Neutrophil (primary cell): ENCODE measurements at regions not wholly inside any gene's neighbourhood (a gene's known extent, or its start where the extent isn't known, plus 50 kb on each side); places are given as distances from the start of the nearest gene placed in this dataset.

ENCODE experiments used
- H3K27ac ChIP-seq: fragments of 200-600 bp; sonication (generic); 2 replicates; pipeline ENCODE4 v1.5.1; 2016; ENCODE audit warnings: mild to moderate bottlenecking, moderate library complexity
- H3K27me3 ChIP-seq: fragments of 200-600 bp; sonication (generic); 2 replicates; pipeline ENCODE4 v1.6.0; 2016; ENCODE audit warnings: mild to moderate bottlenecking
- H3K36me3 ChIP-seq: fragments of 200-600 bp; sonication (generic); 2 replicates; pipeline ENCODE4 v1.5.1; 2017
- H3K4me1 ChIP-seq, 2 experiments: fragments of 200-600 bp in 1 of 2; sonication (generic) in 1 of 2; 1 replicate in 1 of 2; 2 replicates in 1 of 2; pipeline versions ENCODE4 v1.5.1 to v1.6.1; 2013 to 2016; ENCODE audit warnings: low read depth in 1 of 2, low read length in 1 of 2, mild to moderate bottlenecking in 1 of 2, moderate library complexity in 1 of 2; ENCODE audit not compliant: control insufficient read depth in 1 of 2, insufficient read depth in 1 of 2
- H3K4me3 ChIP-seq, 2 experiments: fragments of 200-600 bp in 1 of 2; sonication (generic) in 1 of 2; 1 replicate in 1 of 2; 2 replicates in 1 of 2; pipeline ENCODE4 v1.5.1; 2013 to 2016; ENCODE audit warnings: low read depth in 1 of 2, low read length in 1 of 2, mild to moderate bottlenecking in 1 of 2, moderate library complexity in 1 of 2
- H3K9me3 ChIP-seq: fragments of 200-600 bp; sonication (generic); 2 replicates; pipeline ENCODE4 v1.5.1; 2016
- TF ChIP-seq, protein P1 (sequence below): fragments of 200-600 bp; sonication (generic); IDR thresholded peaks from 2 replicates; pipeline ENCODE4 v1.5.1; 2016; ENCODE audit warnings: antibody characterized with exemption

DNA sequence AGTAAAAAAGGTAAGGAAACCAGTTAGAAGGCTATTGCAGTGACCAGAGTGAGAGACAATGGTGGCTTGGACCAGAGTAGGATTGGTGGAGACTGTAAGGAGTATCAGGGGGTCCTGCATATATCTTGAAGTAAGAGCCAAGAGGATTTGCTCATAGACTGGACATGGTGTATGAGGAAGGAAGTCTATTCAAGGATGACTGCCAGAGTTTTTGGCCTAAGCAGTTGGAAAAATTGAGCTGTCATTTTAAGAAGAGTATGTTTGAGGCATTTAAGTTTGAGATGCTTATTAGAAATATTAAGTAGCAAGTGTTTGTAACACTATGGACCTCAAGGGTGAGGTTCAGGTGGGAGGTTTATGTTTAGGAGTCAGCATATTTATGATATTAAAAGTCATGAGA lies 596.6 kb downstream of the METTL15 start:
- H3K9me3 ChIP-seq: no peaks in the 10 kb centered on the region
- no peaks in the 10 kb centered on the region for H3K4me1 ChIP-seq
- H3K4me3 ChIP-seq: no peak overlapping the region
- H3K27ac ChIP-seq: no peak overlapping the region
- no peaks in the 10 kb centered on the region for H3K27me3 ChIP-seq
- H3K36me3 ChIP-seq: no peaks in the 10 kb centered on the region
- TF ChIP-seq, protein P1, sequence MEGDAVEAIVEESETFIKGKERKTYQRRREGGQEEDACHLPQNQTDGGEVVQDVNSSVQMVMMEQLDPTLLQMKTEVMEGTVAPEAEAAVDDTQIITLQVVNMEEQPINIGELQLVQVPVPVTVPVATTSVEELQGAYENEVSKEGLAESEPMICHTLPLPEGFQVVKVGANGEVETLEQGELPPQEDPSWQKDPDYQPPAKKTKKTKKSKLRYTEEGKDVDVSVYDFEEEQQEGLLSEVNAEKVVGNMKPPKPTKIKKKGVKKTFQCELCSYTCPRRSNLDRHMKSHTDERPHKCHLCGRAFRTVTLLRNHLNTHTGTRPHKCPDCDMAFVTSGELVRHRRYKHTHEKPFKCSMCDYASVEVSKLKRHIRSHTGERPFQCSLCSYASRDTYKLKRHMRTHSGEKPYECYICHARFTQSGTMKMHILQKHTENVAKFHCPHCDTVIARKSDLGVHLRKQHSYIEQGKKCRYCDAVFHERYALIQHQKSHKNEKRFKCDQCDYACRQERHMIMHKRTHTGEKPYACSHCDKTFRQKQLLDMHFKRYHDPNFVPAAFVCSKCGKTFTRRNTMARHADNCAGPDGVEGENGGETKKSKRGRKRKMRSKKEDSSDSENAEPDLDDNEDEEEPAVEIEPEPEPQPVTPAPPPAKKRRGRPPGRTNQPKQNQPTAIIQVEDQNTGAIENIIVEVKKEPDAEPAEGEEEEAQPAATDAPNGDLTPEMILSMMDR: no peak

GRCh38 chr11:28703371-28703770 lies 595.2 kb downstream of the METTL15 start:
- Histone ChIP-seq H3K9me3 (no peaks in the 10 kb centered on the region), H3K4me3 (no peak overlapping the region), H3K27ac (no peak overlapping the region), H3K4me1 (no peaks in the 10 kb centered on the region), H3K27me3 (no peaks in the 10 kb centered on the region), H3K36me3 (no peaks in the 10 kb centered on the region)
- TF ChIP-seq, protein P1: no peak

DNA sequence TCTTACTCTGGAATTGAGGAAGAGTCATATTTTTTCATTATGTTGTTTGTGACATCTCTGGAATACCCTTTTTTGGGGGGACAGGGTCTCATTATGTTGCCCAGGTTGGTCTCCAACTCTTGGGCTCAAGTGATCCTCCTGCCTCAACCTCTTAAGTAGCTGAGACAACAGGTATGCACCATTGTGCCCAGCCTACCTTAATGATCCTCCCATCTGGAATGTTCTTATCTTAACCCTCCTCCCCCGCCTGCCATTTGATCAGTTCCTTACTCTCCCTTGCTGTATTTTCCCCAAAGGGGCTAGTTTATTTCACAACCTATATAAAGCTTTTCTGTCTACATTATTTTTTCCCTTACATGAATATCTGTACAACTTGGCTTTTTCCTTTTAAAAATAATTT lies 594.7 kb downstream of the METTL15 start:
- Histone ChIP-seq H3K4me1 (no peaks in the 10 kb centered on the region), H3K27ac (no peak overlapping the region), H3K9me3 (no peaks in the 10 kb centered on the region)

GRCh38 chr11:28702450-28702790 lies 594.2 kb downstream of the METTL15 start:
- H3K4me1 ChIP-seq: no peaks in the 10 kb centered on the region
- no peak overlapping the region for H3K4me3 ChIP-seq
- no peak overlapping the region for H3K27ac ChIP-seq
- no peaks in the 10 kb centered on the region for H3K27me3 ChIP-seq
- H3K36me3 ChIP-seq: no peaks in the 10 kb centered on the region
- no peaks in the 10 kb centered on the region for H3K9me3 ChIP-seq
- TF ChIP-seq, protein P1: no peak

More for the DNA sequence above, 594.7 kb downstream of the METTL15 start:
- TF ChIP-seq, protein P1: no peak
- Histone ChIP-seq H3K4me3 (no peak overlapping the region), H3K27me3 (no peaks in the 10 kb centered on the region), H3K36me3 (no peaks in the 10 kb centered on the region)

- Histone ChIP-seq H3K27me3 (no peaks in the 10 kb centered on the region), H3K4me3 (no peak overlapping the region), H3K4me1 (no peaks in the 10 kb centered on the region), H3K27ac (no peak overlapping the region), H3K9me3 (no peaks in the 10 kb centered on the region), H3K36me3 (no peaks in the 10 kb centered on the region)
- TF ChIP-seq, protein P1: no peak
Observed at GRCh38 chr11:28701760-28702449, 593.7 kb downstream of the METTL15 start.

GRCh38 chr11:28699701-28700100 lies 591.5 kb downstream of the METTL15 start:
- TF ChIP-seq, protein P1: no peak
- Histone ChIP-seq H3K9me3 (no peaks in the 10 kb centered on the region), H3K27me3 (no peaks in the 10 kb centered on the region), H3K27ac (no peak overlapping the region), H3K4me1 (no peaks in the 10 kb centered on the region), H3K4me3 (no peak overlapping the region), H3K36me3 (no peaks in the 10 kb centered on the region)
